HPDE6-E6E7 (cell line): ENCODE measurements at regions not wholly inside any gene's neighbourhood (a gene's known extent, or its start where the extent isn't known, plus 50 kb on each side); places are given as distances from the start of the nearest gene placed in this dataset.
"Not testable (repeated sequence)": the region's sequence is repeated elsewhere in the genome, so short reads cannot be mapped to it uniquely, and the experiment has no call there.

Experiments
- DNase-seq: peaks from one replicate; pipeline ENCODE4 v3.0.0; 2011; ENCODE audit warnings: missing footprints; ENCODE audit errors: extremely low spot score

GRCh38 chr2:5609201-5609600, 83.0 kb upstream of the SOX11 start:
- DNase-seq: no peak

- DNase-seq: no peak
These were observed 79.5 kb upstream of the SOX11 start for GRCh38 chr2:5612666-5613065.

GRCh38 chr2:5616019-5616418, 76.2 kb upstream of the SOX11 start:
- no peak for DNase-seq

GRCh38 chr2:5617358-5617757, 74.8 kb upstream of the SOX11 start:
- no peak for DNase-seq

DNA sequence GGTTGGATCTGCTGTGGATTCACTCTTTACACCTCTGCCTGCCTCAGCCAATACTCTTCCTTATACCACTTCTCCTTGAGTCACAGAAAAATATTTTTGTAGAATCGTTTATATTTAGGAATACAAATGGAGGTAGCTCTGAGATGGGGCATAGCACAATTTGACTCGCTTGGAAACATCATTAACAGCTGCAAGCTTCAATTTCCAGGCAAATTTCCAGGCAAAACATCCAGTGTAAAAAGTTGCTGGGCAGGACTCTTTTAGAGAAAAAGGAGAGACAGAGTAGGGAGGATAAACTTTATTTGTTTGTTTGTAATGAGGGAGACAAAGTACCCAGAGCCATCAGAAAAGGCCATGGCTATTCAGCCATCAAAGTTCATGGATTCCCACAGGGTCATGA, 74.4 kb upstream of the SOX11 start:
- no peak for DNase-seq

DNA sequence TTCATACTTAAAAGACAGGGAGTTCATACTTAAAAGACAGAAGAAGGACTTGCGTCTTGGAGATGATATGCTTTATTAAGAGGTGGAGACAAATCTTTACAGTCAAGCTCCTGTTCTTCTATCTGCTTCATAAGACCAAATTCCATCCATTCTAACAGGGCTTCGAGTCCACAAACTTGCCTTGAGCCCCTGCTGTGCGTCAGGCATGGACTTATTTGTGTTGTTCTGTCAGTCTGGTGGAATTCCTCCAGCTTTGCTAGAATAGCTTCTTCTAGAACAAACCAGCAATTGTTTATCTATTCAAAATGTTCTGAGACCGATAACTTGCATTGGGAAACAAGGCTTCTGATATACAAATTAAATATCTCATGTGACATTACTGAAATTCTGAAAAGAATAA, 73.9 kb upstream of the SOX11 start:
- DNase-seq: no peak

DNA sequence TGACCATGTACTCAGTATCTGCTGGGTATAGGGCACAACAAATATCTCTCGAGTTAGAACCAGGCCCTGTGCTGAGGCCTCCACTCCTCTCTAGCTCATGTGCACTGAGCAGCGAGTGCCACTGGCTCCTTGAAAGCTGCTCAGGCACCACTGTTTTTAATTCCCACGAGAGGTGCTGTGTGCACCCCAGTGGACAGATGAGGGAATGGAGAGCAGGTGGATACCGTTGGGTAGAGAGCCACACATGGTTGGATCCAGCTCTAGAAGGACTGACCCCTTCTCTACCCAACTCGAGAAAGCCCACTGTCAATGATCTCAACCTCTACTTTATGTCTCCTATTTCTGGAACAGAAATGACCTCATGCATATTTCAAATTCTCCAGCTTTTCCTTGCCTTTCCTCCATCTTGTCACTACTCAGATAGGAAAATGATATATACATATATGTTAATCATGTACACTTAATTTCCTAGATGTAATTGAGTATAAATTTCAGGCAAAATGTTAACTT, 66.6 kb upstream of the SOX11 start:
- DNase-seq: not testable (repeated sequence)

DNA sequence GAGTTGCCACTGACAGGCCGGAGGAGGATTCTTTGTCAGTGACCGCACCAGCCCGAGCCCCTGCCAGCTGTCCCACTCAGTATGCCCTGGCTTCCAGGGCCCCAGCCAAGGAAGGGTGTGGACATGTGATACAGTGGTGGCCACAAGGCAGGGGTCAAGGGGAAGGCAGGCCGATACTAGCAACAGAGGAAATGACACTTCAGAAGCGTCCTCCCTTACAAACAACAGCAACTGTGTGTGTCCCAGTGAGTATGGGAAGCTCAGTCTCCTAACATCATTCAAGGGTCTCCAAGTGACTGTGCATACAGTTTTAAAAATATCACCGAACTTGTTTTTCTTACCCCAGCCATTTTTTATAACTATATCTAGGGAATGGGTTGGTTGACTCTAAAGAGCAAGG, 63.7 kb upstream of the SOX11 start:
- not testable (repeated sequence) for DNase-seq

GRCh38 chr2:5629510-5629909, 62.7 kb upstream of the SOX11 start:
- not testable (repeated sequence) for DNase-seq

- DNase-seq: not testable (repeated sequence)
These were observed 55.1 kb upstream of the SOX11 start for GRCh38 chr2:5637051-5637450.
